Psoas muscle (tissue), 7 donors: ENCODE measurements at regions not wholly inside any gene's neighbourhood (a gene's known extent, or its start where the extent isn't known, plus 50 kb on each side); places are given as distances from the start of the nearest gene placed in this dataset.

Experiments
- ATAC-seq, 4 donors: fragments of 200-7000 bp; cut with Tn5 transposase; one replicate each; pipeline ENCODE4 v1.9.1; 2020; ENCODE audit warnings: moderate library complexity in 3 of 4, mild to moderate bottlenecking in 2 of 4
- DNase-seq, 2 donors: peaks; one replicate each; pipeline ENCODE4 v3.0.0-alpha.2; 2020
- H3K27ac ChIP-seq: fragments of 200-600 bp; one replicate; pipeline ENCODE4 v1.8.0; 2022
- H3K27me3 ChIP-seq, 3 donors: fragments of 200-600 bp in 1 of 3; one replicate each; pipeline versions ENCODE4 v1.6.1 to v1.8.0; 2013 to 2022; ENCODE audit warnings: low read length in 2 of 3, mild to moderate bottlenecking in 2 of 3, moderate library complexity in 1 of 3; ENCODE audit not compliant: insufficient read depth in 3 of 3
- H3K36me3 ChIP-seq, 2 donors: fragments of 200-600 bp in 1 of 2; one replicate each; pipeline versions ENCODE4 v1.6.1 to v1.8.0; 2013 to 2022; ENCODE audit warnings: low read depth in 1 of 2, mild to moderate bottlenecking in 1 of 2, moderate library complexity in 1 of 2; ENCODE audit not compliant: insufficient read depth in 1 of 2
- H3K4me1 ChIP-seq: fragments of 200-600 bp; one replicate; pipeline ENCODE4 v1.8.0; 2022
- H3K4me3 ChIP-seq: fragments of 200-600 bp; one replicate; pipeline ENCODE4 v1.8.0; 2022; ENCODE audit warnings: mild to moderate bottlenecking
- H3K9me3 ChIP-seq: fragments of 200-600 bp; one replicate; pipeline ENCODE4 v1.8.0; 2022
- CTCF ChIP-seq: fragments of 200-600 bp; IDR thresholded peaks from one replicate; pipeline ENCODE4 v1.8.0; 2022; ENCODE audit warnings: antibody characterized with exemption
- WGBS, 3 donors: extraction: QIAGEN DNeasy Blood & Tissue Kit; methylation state at CpG; one replicate each; pipeline versions ENCODE4 v1.1.6 to v1.1.7; 2013; 5-methylcytosine and 5-hydroxymethylcytosine counted together
- intact Hi-C, 2 donors: fragments of 100-400 bp; cut with DNase I; formaldehyde crosslinking; loops; one replicate each; pipeline versions ENCODE4 v1.11.0 to v1.14.2; 2022
- donor health status: healthy with polysubstance abuse.
- donor health status: DM: no; HTN: no; CAD: no; lungs with moderate emphysema.
- donor health status: Bipolar disorder and iron deficiency.
- donor health status: healthy.
- donor health status: DM: yes; HTN: yes; CAD: no.
- donor health status: DM: no; HTN: no; CAD: no.
- donor health status: DM: yes; HTN: yes; CAD: no.

GRCh38 chr2:10515887-10516286 lies 67.8 kb upstream of the ODC1 start:
- no peak overlapping the region for H3K4me3 ChIP-seq
- ATAC-seq (no peak), DNase-seq (no peak)
- H3K27ac ChIP-seq: no peak overlapping the region
- TF ChIP-seq CTCF: no peak
- WGBS, 3 donors: 85 to 95% (median 90%) methylated on average over 1 of the region's 1 CpG
- no peaks in the 10 kb centered on the region for H3K36me3 ChIP-seq
- peaks cover 18% of the 10 kb centered on the region for H3K9me3 ChIP-seq
- no peaks in the 10 kb centered on the region for H3K4me1 ChIP-seq
- intact Hi-C loops: no loop called here
- H3K27me3 ChIP-seq: no peaks in the 10 kb centered on the region

GRCh38 chr2:10514743-10515142 lies 66.6 kb upstream of the ODC1 start:
- intact Hi-C loops: no loop called here
- no peaks in the 10 kb centered on the region for H3K36me3 ChIP-seq
- no peaks in the 10 kb centered on the region for H3K27me3 ChIP-seq
- H3K4me3 ChIP-seq: no peak overlapping the region
- peaks cover 18% of the 10 kb centered on the region for H3K9me3 ChIP-seq
- DNase-seq (no peak), ATAC-seq (no peak)
- no peaks in the 10 kb centered on the region for H3K4me1 ChIP-seq
- H3K27ac ChIP-seq: no peak overlapping the region
- TF ChIP-seq CTCF: no peak
- WGBS, 3 donors: 95 to 96% (median 95%) methylated on average over 10 of the region's 10 CpGs

DNA sequence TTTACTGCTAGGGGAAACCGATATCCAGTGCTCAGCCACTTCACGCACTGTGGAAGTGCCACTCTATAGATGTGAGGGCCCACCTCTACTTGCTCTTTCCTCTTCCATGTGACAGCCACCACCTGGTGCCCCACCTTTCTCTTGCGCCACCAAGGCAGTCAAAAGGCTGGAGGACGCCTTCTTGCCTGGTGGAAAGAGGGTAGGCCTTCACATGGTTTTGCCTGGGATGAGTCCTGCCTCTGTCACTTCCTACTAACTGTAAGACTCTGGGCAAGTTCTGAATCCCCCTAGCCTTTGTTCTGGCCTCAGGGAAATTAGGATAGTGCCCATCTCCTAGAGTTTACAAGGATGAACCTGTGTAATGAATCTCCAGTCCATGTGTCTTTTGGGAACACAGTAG lies 66.1 kb upstream of the ODC1 start:
- ATAC-seq (no peak), DNase-seq (no peak)
- TF ChIP-seq CTCF: no peak
- no peak overlapping the region for H3K4me3 ChIP-seq
- WGBS, 3 donors: 85 to 98% (median 92%) methylated on average over 4 of the region's 4 CpGs
- no peak overlapping the region for H3K27ac ChIP-seq
- intact Hi-C loops: no loop called here
- H3K4me1 ChIP-seq: no peaks in the 10 kb centered on the region
- peaks cover 18% of the 10 kb centered on the region for H3K9me3 ChIP-seq
- H3K36me3 ChIP-seq: no peaks in the 10 kb centered on the region
- H3K27me3 ChIP-seq: no peaks in the 10 kb centered on the region

GRCh38 chr2:10513201-10513600 lies 65.1 kb upstream of the ODC1 start:
- H3K27ac ChIP-seq: no peak overlapping the region
- no peaks in the 10 kb centered on the region for H3K27me3 ChIP-seq
- no peaks in the 10 kb centered on the region for H3K36me3 ChIP-seq
- WGBS, 3 donors: 82 to 93% (median 83%) methylated on average over 3 of the region's 3 CpGs
- DNase-seq (no peak), ATAC-seq (no peak)
- H3K9me3 ChIP-seq: peaks cover 18% of the 10 kb centered on the region
- no peaks in the 10 kb centered on the region for H3K4me1 ChIP-seq
- H3K4me3 ChIP-seq: no peak overlapping the region
- intact Hi-C loops: no loop called here
- no peak for TF ChIP-seq CTCF

DNA sequence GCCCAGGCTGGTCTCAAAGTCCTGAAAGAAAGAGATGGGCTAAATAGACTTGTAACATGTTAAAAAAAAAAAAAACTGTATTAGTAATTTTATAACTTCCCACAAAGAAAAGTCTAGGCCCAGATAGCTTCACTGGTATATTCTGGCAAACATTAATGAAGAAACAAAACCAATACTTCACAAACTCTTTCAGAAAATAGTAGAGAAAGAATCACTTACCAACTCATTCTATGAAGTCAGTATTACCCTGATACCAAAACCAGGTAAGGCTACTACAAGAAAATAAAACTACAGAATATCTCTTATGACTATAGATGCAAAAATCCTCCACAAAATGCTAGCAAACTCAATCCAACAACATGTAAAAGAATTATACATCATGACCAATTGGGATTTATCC lies 59.9 kb upstream of the ODC1 start:
- no peaks in the 10 kb centered on the region for H3K27me3 ChIP-seq
- intact Hi-C loops: no loop called here
- ATAC-seq (no peak), DNase-seq (no peak)
- H3K9me3 ChIP-seq: no peaks in the 10 kb centered on the region
- no peak for TF ChIP-seq CTCF
- H3K36me3 ChIP-seq: no peaks in the 10 kb centered on the region
- no peak overlapping the region for H3K27ac ChIP-seq
- no peaks in the 10 kb centered on the region for H3K4me1 ChIP-seq
- no peak overlapping the region for H3K4me3 ChIP-seq
